HG03378 (cell line): ENCODE measurements at regions not wholly inside any gene's neighbourhood (a gene's known extent, or its start where the extent isn't known, plus 50 kb on each side); places are given as distances from the start of the nearest gene placed in this dataset.
A peak's percentile ranks its signal among the peaks of the same experiment; 100 is the strongest.

Experiments
- ATAC-seq: cut with Tn5 transposase; IDR thresholded peaks from one replicate; pipeline ENCODE4 v1.9.1; 2021; ENCODE audit warnings: mild to moderate bottlenecking, moderate library complexity; ENCODE audit not compliant: unreplicated experiment

DNA sequence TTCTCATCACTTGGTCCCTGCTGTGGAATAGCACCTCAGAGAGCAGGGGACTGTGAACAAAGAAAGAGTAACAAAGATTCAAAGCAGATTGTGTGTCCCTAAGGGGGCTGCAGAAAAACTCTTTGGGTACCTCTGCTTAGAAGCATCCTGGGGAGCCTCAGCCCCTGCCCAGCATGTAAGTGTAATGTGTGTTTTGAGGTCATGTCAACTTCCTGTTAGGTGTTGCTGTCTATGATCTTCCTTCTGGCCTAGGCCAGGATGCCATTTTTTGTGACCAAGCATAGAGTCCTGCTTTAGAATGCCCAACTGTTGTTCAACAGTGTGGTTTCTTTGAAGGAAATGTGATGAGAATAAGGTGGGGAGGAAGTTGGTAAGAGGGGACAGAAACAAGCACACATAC is 77.1 kb upstream of the BCL6 start:
- no peak for ATAC-seq

DNA sequence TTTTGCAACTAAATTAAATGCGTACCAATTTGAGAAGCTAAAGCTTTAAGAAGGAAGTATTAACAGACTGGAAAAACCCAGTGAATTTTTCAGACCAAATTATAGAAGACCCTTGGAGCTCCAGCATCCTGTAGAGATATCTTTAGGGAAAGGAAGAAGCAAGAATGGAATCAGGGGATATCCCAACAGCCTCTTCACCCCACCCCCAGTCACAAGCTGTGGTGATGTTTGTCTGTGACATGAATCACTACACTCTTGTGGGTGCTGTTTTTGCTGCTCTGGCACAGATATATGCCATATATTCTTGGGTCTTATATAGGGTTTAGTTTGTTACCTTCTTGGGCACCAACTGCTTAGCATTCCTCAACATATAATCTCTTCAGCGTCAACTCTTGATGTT is 78.5 kb upstream of the BCL6 start:
- no peak for ATAC-seq

DNA sequence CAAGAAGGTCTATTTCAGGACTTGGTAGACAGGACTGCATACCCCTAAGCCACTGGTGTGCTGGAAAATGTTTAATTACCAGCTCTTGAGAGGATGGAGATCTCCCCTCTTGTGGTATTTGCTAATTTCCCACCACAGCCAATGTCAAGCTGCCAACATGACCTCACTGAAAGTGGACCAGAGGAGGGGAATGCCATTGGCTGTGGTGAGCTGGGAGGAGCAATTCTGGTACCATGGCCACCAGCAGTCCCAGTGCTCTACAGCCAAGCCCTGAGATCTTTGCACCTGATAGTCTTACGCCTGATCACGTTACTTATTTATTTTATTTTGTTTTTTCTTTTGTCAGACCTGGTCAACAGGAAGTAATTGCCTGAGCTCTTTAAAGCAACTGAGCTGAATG is 82.5 kb upstream of the BCL6 start:
- ATAC-seq: no peak

DNA sequence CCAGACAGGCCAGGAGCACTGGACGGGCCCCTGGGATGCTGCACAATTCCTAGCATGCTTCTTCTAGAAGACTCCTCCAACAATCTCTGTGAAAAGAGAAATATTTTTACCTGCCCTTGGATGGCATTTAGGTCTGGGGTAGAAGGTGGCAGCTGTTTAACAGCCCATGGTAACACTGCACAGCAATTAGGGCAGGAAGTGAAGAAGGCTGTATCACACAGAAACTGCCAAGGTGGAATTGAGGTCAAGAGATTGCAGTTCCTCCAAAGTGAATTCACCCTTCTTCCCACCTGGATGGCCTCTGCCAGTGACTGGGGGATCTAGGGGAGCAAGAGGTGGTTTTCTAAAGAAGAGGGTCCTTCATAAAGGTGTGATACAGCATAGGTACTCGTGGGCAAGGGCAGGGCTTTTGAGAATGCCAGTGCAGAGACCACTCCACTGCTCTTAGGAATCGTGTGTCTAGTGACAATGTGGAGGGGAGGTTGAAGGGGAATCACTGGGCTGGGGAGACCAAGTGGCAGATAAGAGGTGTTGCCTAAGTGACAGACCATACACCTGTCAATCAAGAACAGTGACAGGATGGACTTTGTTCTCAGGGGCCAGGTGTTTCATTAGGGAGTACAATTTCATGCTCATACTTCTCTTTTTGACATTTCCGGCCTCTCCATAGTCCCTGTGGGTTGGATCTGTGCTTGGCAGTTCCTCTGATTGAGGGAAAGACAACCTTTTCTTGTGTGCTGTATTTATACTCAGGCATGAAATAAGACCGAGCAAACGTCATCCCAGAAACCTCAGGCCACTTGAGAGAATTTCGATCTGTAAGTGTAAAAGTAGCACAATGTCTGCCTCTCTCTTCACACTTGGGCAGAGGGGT is 83.5 kb upstream of the BCL6 start:
- ATAC-seq: peak; percentile 76

DNA sequence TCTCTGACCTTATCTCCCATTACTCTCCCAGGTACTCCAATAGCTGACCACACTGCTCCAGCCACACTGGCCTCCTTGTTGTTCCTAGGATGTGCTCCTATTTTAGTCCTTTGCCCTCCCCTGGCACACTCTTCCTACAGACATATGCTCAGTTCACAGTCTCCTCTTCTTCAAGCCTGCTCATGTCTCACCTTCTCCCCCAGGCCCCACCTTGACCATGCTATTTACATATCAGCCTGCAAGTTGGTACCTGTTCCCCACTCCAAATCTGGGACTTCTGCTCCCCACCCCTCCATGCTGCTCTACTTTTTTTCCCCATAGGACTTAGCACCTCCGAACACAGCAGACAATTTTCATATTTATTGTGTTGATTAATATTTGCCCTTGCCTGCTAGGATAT is 84.9 kb upstream of the BCL6 start:
- ATAC-seq: no peak

DNA sequence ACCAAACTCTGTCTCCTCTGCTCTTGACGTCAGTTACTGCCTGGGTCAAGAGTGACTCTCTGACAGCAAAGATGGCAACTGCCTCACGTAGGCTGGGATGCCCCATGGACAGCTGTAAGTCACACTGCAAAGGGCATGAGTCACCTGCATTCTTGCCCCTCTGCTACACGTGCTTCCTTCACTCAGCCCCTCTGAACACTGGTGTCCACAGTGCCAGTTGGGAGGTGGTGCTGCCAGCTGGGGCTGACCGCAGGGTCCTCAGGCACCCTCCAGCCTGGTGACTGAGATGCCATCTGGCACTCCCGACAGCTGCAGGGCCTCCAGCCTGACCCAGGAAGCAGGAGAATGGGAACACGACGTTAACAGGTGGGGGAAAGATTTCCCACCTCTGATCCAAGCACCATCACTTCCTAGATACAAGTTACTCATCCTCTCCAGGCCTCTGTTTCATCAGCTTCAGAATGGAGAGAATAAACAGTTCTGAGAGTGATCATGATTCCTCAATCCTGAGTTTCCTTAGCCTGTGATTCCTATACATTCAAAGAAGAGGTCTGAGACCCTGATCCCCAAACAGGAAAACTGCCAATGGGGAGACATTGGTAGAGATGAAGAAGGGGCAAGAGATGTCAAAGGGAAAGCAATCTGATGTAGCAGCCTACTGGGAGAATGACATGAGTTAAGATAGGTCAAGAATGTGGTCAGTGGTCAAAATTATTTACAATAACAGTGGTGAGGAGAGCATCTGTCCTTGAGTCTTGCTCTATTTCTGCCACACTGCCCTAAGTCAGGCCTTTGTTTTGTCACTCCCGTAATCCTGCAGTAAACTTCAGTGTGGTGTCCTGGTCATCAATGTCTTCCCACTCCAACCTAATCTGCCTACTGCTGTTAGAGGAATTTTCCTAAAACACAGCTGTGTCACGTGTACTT is 86.1 kb upstream of the BCL6 start:
- ATAC-seq: no peak

DNA sequence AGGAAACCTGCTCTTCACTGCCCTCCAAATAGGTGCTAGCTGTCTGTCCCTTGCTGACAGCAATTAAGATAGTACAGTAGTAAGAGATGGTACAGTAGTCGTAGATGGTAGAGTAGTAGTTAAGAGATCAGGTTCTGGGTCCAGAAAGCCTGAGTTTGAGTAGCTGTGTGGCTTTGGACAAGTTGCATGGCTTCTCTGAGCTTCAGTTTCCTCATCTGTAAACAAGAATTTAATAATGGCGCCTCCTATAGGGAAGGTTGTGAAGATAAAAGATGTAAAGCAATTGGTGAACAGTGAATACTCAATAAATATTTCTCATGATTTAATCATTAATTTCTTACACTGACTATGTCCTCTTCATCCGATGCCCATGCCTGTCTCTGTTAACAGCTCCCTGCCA is 86.9 kb upstream of the BCL6 start:
- no peak for ATAC-seq

DNA sequence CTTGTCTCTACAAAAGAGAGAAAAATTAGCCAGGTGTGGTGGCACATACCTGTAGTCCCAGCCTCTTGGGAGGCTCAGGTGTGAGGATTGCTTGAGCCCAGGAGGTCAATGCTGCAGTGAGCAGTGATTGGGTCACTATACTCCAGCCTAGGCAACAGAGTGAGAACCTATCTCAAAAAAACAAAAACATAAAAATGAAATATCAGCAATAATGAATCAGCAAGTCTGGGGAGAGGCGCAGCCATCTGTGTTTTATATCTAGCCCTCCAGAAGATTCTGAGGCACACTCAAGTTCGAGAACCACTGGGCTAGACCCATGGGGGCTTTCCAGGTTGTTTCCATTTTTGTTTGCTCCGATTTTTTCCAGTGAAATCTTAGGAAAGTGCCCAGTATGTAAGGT is 88.1 kb upstream of the BCL6 start:
- ATAC-seq: no peak

DNA sequence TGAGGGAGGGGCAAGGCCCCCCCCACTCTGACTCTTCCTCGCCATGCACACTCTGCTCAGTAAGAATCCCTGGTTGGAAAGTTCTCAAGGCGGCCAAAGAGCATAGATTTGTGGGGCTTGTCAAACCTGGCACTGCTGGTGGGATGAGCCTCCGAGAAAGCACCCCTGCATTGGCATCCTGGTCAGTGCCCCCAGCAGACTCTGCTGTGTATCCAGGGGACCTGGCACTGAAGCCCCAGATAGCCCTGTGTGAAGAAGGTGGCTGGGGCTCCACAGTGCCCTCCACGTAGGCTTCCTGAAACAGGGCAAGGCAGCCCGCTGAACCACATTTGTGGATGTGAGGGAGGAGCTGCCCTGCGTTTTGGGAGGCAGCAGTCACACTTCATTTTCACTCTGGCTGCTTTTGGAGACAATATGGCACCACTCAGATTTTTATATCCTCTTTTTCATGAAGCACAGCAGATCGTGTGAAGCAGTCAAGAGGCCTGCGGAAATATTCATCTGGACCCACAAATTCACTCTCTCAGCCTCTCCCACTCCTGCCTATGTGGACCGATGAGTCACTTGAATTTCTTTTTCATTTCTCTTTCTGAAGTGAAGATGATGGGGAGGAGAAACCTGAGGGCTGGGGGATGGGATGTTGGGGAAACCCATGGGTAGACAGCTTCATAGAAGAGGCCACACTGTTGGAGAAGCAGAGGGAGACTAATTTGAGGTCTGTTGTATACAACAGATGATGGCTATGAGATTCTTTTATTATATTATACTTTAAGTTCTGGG is 88.7 kb upstream of the BCL6 start:
- no peak for ATAC-seq

DNA sequence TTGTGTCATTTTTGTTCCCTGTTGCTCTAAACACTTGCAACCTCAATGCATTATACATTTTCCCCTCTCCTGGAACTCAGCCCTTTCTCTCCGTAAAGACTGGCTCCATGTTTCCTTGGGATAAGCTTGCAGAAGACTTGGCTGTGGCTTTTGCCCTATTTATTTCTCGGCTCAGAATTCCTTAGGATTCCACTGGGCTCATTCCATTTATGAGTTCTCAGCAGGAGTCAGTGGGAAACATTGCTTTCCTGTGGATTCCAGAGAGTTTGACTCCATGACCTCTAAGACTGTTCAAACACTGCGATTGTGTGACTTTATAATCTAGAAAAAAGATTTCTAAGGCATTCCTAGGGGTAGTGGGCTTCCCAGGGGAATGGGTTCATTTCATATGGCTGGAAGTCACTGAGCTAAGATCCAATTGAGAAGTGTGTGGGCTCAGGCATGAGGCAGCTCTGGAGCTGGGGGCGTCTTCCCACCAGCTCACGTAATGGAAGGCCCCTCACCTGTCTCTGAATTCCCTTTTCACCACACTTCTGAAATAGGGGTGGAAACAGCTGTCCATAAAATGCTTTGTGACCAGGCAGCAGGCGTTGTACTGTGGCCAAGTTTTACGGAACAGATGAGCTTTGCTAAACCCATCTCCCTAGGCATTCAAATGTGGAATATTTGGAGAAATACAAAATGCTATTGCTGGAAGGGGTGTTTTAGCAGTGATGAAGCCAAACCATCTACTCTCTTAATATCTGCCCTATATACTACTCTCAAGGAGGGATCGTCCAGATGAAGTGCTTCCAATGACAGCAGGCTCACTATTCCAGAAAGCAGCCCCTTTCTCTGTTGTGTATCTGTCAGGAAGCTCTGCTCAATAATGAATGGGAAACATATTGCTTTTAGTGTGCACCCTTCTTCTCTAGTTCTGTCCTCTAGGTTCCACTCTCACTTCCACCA is 91.8 kb upstream of the BCL6 start:
- no peak for ATAC-seq

DNA sequence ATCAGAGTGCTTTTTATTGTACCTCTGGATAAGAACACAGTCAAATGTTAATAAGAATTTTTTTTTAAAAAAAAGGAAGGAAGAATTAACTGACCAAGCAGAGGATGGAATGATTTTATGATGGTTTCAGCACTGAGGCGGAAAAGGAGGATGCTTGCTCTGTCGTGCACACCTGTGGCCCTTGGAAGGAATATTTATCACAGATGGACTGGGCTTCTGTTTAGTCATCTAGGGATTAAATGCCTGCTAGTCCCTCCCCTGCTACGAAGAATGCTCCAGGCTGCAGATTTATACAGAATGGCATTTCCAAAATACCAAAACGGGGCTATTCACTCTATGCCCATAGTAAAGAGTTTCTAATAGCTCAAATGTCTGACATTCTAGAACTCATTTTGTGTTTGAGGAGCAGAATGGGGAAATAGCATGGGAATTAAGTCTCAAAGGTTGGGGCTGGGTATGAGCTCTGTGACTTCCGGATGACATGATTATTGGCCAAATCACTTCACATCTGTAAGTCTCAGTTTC is 92.8 kb upstream of the BCL6 start:
- no peak for ATAC-seq

DNA sequence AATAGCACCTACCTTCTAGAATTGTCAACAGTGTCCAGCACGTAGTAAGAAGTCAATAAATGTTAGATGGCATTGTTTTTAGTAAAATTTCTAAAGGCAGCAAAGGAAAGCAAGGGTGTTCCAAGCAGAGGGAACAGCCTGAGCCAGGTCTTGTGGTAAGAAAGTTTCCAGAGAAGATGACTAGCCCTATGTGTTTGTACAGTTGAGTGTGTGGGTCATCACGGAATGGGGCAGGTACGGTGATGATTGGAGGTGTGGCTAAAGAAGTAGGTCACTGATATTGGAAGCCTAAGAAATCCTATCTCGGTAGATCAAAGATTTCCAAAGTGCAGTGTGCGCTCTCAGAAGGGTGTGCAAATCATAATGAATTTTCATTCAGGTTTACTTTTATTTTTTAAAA is 94.2 kb upstream of the BCL6 start:
- no peak for ATAC-seq

DNA sequence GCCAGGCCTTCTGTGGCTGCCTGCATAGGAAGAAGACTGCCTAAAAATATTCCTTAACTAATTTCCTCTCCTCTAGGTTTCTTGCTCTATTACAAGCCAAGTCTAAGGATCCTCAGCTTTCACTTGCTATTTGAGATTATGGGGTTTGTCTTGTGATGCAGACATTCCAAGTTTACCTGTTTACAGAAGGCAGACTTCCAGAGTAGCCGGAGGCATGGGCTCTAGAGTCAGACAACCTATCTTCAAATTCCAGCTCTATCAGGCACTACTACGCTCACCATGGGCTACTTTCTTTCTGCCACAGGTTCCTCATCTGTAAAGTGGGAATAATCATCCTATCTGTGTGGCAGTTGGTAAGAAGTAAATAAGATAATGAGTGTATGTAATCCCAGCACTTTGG is 95.6 kb upstream of the BCL6 start:
- ATAC-seq: no peak

DNA sequence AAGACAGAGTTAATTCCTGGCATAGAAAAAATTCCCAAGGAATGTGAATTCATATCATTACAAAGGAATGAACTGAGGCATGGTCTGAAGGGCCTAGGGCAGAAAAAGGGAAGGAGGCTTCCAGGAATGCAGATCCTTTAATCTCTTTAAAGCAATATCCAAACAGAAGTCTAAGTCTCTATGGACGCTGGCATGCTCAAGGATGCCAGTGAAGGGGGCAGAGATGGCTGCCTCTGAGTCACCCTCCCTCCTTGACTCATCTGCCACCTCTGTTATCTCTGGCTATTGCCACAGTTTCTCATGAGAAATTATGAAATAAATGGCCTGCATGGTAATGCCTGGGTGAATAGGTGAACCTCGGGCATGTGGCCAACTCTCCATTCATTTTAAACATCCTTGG is 96.3 kb upstream of the BCL6 start:
- ATAC-seq: no peak

DNA sequence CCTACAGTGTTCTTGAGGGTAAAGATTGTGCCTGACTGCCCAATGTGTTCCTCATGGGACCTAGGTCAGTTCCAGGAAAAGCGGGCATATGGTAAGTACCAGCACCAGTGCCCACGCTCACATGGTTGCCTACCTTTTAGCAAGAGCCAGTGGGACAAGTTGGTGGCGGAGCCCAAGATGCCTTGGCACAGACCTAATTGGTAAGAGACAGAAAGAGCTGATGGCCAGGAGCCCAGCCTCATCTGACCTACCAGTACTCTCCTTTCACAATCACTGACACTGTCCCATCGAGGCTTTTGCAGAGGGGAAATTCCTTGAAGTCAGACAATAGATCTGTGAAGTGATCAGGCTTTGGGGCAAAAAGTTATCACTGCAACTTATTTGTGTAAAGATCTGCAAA is 98.4 kb upstream of the BCL6 start:
- no peak for ATAC-seq

DNA sequence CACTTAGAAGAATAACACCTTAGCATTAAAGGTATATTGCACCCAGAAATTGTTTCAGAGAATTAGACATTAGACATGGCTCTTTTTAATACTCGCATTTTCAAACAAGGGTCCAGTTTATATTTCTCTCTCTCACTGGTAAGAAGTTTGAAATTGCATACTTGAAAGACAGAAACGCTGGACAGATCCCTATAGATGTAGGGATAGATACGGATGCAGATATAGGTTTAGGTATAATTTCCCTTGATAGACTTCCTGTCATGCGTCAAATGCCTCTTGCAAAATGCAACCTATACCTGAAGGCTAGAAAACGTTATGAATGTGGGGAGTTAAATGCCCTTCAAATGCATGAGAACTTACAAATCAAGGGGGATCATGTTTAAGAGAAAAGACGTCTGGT is 99.4 kb upstream of the BCL6 start:
- no peak for ATAC-seq

DNA sequence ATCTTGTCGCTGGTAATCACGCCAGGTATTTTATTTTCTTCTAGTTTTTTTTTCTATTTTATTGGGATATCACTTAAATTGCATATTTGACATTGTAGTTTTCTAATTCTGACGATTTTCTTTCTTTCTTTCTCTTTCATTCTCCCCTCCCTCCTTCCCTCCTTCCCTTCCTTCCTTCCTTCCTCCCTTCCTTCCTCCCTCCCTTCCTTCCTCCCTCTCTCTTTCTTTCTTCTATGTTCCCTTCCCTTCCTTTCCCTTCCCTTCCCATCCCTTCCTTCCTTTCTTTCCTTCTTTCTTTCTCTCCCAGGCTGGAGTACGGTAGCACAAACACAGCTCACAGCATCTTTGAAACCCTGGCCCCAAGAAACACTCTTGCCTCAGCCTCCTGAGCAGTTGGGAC is 100.6 kb upstream of the BCL6 start:
- no peak for ATAC-seq

DNA sequence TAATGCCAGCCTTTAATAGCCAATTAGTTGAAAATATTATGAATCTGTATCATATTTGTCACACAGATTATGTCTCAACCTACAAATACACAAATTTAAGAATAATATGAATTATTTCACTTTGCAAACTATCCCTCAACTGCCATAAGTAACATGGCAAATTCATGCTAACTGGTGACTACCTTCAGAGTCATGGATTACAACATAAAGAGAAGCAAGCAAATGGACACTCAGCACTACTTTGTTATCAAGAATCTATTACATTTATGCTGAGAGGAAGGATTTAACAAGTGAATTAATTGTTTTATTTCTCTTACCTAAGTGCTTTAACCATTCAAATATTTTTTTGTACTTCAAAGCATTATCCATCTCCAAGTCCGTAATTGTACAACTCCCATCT is 103.1 kb upstream of the BCL6 start:
- no peak for ATAC-seq

DNA sequence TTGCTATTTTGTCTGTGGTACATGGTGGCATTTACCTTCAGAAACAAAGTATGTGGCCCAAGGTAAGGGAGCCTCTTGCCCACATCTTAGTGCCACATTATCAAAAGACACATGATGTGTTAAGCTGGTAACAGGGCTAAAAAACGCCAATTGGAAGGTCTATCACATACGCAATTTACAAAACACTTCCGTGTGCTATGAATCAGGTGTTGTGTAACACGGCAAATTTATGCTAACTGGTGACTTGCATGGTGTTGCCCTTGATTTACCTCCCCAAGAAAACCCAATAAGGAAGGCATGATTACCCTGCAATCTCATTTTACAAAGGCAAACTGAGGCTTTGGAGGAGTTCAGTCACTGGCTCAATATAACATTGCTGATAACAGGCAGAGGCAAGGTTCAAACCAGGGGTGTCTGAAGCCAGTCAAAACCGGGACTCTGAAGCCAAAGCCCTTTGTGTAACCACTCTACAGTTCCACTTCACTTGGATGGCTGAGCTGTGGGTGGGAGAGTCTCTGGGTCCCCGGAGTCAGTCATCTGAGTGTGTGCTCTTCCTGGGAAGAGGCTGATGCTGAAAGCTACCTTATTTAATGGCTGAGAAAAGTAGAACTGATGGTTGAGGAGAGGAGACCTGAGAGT is 103.9 kb upstream of the BCL6 start:
- ATAC-seq: no peak
